Psoas muscle (tissue), 7 donors: ENCODE measurements at regions not wholly inside any gene's neighbourhood (a gene's known extent, or its start where the extent isn't known, plus 50 kb on each side); places are given as distances from the start of the nearest gene placed in this dataset.

ENCODE experiments used
- ATAC-seq, 4 donors: fragments of 200-7000 bp; cut with Tn5 transposase; one replicate each; pipeline ENCODE4 v1.9.1; 2020; ENCODE audit warnings: moderate library complexity in 3 of 4, mild to moderate bottlenecking in 2 of 4
- DNase-seq, 2 donors: peaks; one replicate each; pipeline ENCODE4 v3.0.0-alpha.2; 2020
- H3K27ac ChIP-seq: fragments of 200-600 bp; one replicate; pipeline ENCODE4 v1.8.0; 2022
- H3K27me3 ChIP-seq, 3 donors: fragments of 200-600 bp in 1 of 3; one replicate each; pipeline versions ENCODE4 v1.6.1 to v1.8.0; 2013 to 2022; ENCODE audit warnings: low read length in 2 of 3, mild to moderate bottlenecking in 2 of 3, moderate library complexity in 1 of 3; ENCODE audit not compliant: insufficient read depth in 3 of 3
- H3K36me3 ChIP-seq, 2 donors: fragments of 200-600 bp in 1 of 2; one replicate each; pipeline versions ENCODE4 v1.6.1 to v1.8.0; 2013 to 2022; ENCODE audit warnings: low read depth in 1 of 2, mild to moderate bottlenecking in 1 of 2, moderate library complexity in 1 of 2; ENCODE audit not compliant: insufficient read depth in 1 of 2
- H3K4me1 ChIP-seq: fragments of 200-600 bp; one replicate; pipeline ENCODE4 v1.8.0; 2022
- H3K4me3 ChIP-seq: fragments of 200-600 bp; one replicate; pipeline ENCODE4 v1.8.0; 2022; ENCODE audit warnings: mild to moderate bottlenecking
- H3K9me3 ChIP-seq: fragments of 200-600 bp; one replicate; pipeline ENCODE4 v1.8.0; 2022
- WGBS, 3 donors: extraction: QIAGEN DNeasy Blood & Tissue Kit; methylation state at CpG; one replicate each; pipeline versions ENCODE4 v1.1.6 to v1.1.7; 2013; 5-methylcytosine and 5-hydroxymethylcytosine counted together
- intact Hi-C, 2 donors: fragments of 100-400 bp; cut with DNase I; formaldehyde crosslinking; loops; one replicate each; pipeline versions ENCODE4 v1.11.0 to v1.14.2; 2022
- TF ChIP-seq, protein P1 (sequence below): fragments of 200-600 bp; IDR thresholded peaks from one replicate; pipeline ENCODE4 v1.8.0; 2022; ENCODE audit warnings: antibody characterized with exemption
- donor health status: healthy with polysubstance abuse.
- donor health status: DM: no; HTN: no; CAD: no; lungs with moderate emphysema.
- donor health status: Bipolar disorder and iron deficiency.
- donor health status: healthy.
- donor health status: DM: yes; HTN: yes; CAD: no.
- donor health status: DM: no; HTN: no; CAD: no.
- donor health status: DM: yes; HTN: yes; CAD: no.

DNA sequence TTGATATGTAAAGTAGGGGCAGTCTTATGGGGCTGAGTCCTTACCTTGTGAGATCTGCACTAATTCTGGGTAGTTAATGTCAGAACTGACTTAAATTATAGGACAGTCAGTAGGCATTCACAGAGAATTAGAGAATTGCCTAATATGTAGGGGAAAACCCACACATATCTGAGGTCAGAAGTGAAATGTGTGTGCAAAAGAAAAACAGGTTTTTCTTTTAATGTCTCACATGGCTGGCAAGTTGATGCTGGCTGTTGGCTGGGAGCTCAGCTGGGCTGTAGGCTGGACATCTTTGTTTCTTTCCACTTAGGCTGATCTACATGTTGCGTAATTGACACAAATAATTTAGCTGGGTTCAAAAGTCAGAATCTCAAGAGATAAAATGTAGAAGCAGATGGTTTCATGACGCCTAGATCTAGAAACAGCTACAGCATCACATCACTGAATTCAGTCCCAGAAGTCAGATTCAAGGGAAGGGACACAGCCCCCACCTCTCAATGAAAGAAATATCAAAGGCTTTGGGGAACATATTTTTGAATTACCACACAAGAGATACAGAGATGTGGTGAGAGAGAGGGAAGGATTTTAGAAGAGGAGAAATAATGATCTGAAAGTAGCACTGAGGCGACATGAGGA lies 98.9 kb downstream of the TNFSF18 start:
- DNase-seq (no peak), ATAC-seq (no peak)
- 65 to 77% (median 68%) methylated on average over 3 of the region's 3 CpGs for WGBS, 3 donors
- Histone ChIP-seq H3K4me3 (no peak overlapping the region), H3K9me3 (no peaks in the 10 kb centered on the region), H3K4me1 (no peaks in the 10 kb centered on the region), H3K27ac (no peak overlapping the region), H3K36me3 (no peaks in the 10 kb centered on the region), H3K27me3 (no peaks in the 10 kb centered on the region)
- intact Hi-C loops, result no loop called here
- TF ChIP-seq, protein P1, sequence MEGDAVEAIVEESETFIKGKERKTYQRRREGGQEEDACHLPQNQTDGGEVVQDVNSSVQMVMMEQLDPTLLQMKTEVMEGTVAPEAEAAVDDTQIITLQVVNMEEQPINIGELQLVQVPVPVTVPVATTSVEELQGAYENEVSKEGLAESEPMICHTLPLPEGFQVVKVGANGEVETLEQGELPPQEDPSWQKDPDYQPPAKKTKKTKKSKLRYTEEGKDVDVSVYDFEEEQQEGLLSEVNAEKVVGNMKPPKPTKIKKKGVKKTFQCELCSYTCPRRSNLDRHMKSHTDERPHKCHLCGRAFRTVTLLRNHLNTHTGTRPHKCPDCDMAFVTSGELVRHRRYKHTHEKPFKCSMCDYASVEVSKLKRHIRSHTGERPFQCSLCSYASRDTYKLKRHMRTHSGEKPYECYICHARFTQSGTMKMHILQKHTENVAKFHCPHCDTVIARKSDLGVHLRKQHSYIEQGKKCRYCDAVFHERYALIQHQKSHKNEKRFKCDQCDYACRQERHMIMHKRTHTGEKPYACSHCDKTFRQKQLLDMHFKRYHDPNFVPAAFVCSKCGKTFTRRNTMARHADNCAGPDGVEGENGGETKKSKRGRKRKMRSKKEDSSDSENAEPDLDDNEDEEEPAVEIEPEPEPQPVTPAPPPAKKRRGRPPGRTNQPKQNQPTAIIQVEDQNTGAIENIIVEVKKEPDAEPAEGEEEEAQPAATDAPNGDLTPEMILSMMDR, result no peak

DNA sequence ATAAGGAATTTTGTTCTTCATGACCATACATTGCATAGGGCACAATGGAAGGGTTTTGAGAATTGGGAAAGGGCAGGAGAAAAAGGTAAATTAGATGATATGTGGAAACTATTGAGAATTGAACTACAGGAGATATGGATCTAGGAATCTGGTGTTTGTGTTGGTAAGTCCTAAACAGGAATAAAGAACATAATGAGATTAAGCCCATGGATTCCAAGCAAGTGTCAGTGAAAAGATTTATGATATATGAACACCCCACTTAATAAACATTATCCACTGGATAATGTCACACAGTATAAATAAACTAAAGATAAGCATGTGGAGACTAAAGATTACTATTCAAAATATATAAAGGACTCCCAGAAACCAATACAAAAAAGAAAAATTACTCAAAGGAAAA lies 98.2 kb downstream of the TNFSF18 start:
- TF ChIP-seq, protein P1, result no peak
- Histone ChIP-seq H3K36me3 (no peaks in the 10 kb centered on the region), H3K9me3 (no peaks in the 10 kb centered on the region), H3K4me3 (no peak overlapping the region), H3K4me1 (no peaks in the 10 kb centered on the region), H3K27ac (no peak overlapping the region), H3K27me3 (no peaks in the 10 kb centered on the region)
- DNase-seq, result no peak
- ATAC-seq, result no peak
- intact Hi-C loops, result no loop called here

DNA sequence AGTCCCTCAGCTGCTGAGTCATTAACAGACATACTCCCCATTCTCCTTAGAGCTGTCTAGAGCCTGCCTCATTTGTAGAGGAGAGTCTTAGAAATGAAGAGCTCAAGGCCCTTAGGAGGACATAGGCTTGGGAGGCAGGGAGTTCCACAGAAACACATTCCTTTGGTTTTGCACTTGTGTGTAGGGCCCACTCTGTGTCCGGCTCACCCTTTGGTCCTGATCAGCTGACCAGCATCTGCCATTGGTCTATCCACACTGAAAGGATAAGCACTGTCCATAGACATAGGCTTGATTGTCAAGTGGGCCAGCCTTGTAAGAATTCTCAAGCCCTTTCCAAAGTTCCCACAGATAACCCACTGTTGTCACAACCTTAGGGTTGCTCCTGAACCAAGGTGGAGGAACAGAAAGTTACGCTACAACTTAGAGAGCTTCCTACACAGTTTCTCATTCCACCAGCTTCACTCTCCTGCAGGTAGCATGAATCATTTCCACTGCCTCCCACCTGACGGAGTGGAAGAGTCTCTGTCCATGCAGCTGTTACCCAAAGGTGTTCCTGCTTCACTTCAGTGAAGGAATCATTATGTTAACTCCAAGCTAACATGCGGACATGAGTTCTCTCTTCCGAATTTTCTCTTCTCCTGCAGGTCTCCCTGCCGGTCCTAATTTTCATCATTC lies 96.1 kb downstream of the TNFSF18 start:
- 89 to 92% (median 89%) methylated on average over 6 of the region's 6 CpGs for WGBS, 3 donors
- H3K4me1 ChIP-seq, result no peaks in the 10 kb centered on the region

DNA sequence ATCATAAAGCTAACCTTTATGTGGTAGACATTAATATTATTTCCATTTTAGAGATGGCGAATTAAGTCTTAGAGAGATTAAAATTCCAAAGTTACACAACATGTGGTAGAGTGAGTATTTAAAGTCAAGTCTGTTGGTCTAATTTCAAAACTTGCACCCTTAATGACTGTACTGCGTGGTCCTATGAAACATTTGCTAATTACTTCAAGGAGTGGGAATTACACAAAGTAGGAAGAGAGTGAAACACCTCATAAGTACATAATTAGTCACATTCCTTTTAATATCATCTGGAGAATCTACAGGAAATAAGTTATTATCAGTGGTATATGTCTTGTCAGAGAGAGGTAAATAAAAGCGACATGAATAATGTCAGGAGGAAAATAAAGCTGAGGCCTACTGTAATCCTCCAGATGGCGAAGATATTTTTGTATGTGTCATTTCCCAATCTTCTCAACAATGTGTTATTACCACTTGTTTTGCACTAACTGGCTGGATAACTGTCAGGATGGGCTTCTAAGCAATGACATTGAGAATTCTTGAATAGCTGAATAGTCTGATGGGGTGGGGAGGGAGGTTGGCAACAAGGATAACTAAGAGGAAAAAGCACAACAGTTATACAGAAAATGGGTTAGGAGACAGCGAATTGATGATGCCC lies 95.5 kb downstream of the TNFSF18 start:
- DNase-seq (no peak), ATAC-seq (no peak)
- no peak overlapping the region for H3K27ac ChIP-seq
- TF ChIP-seq, protein P1, result no peak
- H3K36me3 ChIP-seq, result no peaks in the 10 kb centered on the region
- no peaks in the 10 kb centered on the region for H3K27me3 ChIP-seq
- H3K9me3 ChIP-seq, result no peaks in the 10 kb centered on the region
- intact Hi-C loops, result no loop called here
- WGBS, 3 donors, result 85 to 91% (median 87%) methylated on average over 5 of the region's 5 CpGs
- no peak overlapping the region for H3K4me3 ChIP-seq
- H3K4me1 ChIP-seq, result no peaks in the 10 kb centered on the region

More for the DNA sequence above, 96.1 kb downstream of the TNFSF18 start:
- ATAC-seq, result no peak
- H3K4me3 ChIP-seq, result no peak overlapping the region
- no peak for DNase-seq
- no peaks in the 10 kb centered on the region for H3K36me3 ChIP-seq
- intact Hi-C loops, result no loop called here
- H3K27me3 ChIP-seq, result no peaks in the 10 kb centered on the region
- no peak overlapping the region for H3K27ac ChIP-seq
- TF ChIP-seq, protein P1, result no peak
- no peaks in the 10 kb centered on the region for H3K9me3 ChIP-seq
